Naive thymus-derived CD4-positive, alpha-beta T cell (primary cell): ENCODE measurements at regions not wholly inside any gene's neighbourhood (a gene's known extent, or its start where the extent isn't known, plus 50 kb on each side); places are given as distances from the start of the nearest gene placed in this dataset.

Experiments used
- ATAC-seq: fragments of 150-1000 bp; cut with Tn5 transposase; 2 replicates; pipeline ENCODE4 v1.10.0; 2021; ENCODE audit warnings: mild to moderate bottlenecking, moderate library complexity
- CTCF ChIA-PET: fragments of 350-600 bp; sonication (Branson Sonifier 250); formaldehyde crosslinking; loops from one replicate; lab custom pipeline; 2021; ENCODE audit warnings: antibody characterized with exemption; lab: Charles Lee
- POLR2A ChIA-PET: fragments of 350-600 bp; sonication (Branson Sonifier 250); formaldehyde crosslinking; loops from one replicate; lab custom pipeline; 2021; ENCODE audit warnings: antibody characterized with exemption, inconsistent platforms; lab: Charles Lee
- DNase-seq, 9 donors: peaks; one replicate each; pipeline versions ENCODE4 v3.0.0 to v3.0.0-alpha.2; 2020 to 2022; ENCODE audit warnings: mixed read lengths in 1 of 9
- H3K27ac ChIP-seq: one replicate; pipeline ENCODE4 v1.7.0; 2013; ENCODE audit warnings: mild to moderate bottlenecking, low read depth, low read length, moderate library complexity
- H3K27me3 ChIP-seq, 2 donors: one replicate each; pipeline ENCODE4 v1.7.0; 2013; ENCODE audit warnings: low read length in 2 of 2, mild to moderate bottlenecking in 2 of 2, moderate library complexity in 2 of 2; ENCODE audit not compliant: control insufficient read depth in 2 of 2, insufficient read depth in 2 of 2
- H3K36me3 ChIP-seq, 3 experiments: 1 replicate in 2 of 3; 2 replicates in 1 of 3; pipeline ENCODE4 v1.7.0; 2013; ENCODE audit warnings: low read length in 3 of 3, mild to moderate bottlenecking in 3 of 3, moderate library complexity in 1 of 3; ENCODE audit not compliant: insufficient read depth in 3 of 3, control insufficient read depth in 2 of 3
- H3K4me1 ChIP-seq, 2 donors: one replicate each; pipeline ENCODE4 v1.7.0; 2013; ENCODE audit warnings: low read length in 2 of 2, mild to moderate bottlenecking in 2 of 2, moderate library complexity in 1 of 2; ENCODE audit not compliant: control insufficient read depth in 2 of 2, insufficient read depth in 2 of 2
- H3K4me3 ChIP-seq: 2 replicates; pipeline ENCODE4 v1.7.0; 2013; ENCODE audit warnings: mild to moderate bottlenecking, low read length
- H3K9me3 ChIP-seq, 3 experiments: 1 replicate in 2 of 3; 2 replicates in 1 of 3; pipeline ENCODE4 v1.7.0; 2013; ENCODE audit warnings: low read length in 3 of 3; ENCODE audit not compliant: control insufficient read depth in 2 of 3
- H3K27ac Mint-ChIP-seq, 9 donors: one replicate each; pipeline ENCODE4 v1.8.0; 2020 to 2022; ENCODE audit warnings: mixed read lengths in 9 of 9, mild to moderate bottlenecking in 8 of 9, moderate library complexity in 5 of 9, inconsistent platforms in 2 of 9
- H3K27me3 Mint-ChIP-seq, 5 donors: one replicate each; pipeline ENCODE4 v1.8.0; 2021 to 2022; ENCODE audit warnings: mixed read lengths in 5 of 5, mild to moderate bottlenecking in 1 of 5
- H3K36me3 Mint-ChIP-seq, 5 donors: one replicate each; pipeline ENCODE4 v1.8.0; 2020 to 2022; ENCODE audit warnings: mixed read lengths in 5 of 5, mild to moderate bottlenecking in 3 of 5, inconsistent platforms in 1 of 5
- H3K4me1 Mint-ChIP-seq, 7 donors: one replicate each; pipeline ENCODE4 v1.8.0; 2020 to 2022; ENCODE audit warnings: mixed read lengths in 7 of 7, mild to moderate bottlenecking in 3 of 7, inconsistent platforms in 1 of 7
- H3K4me3 Mint-ChIP-seq, 10 donors: one replicate each; pipeline ENCODE4 v1.8.0; 2020 to 2022; ENCODE audit warnings: mild to moderate bottlenecking in 10 of 10, mixed read lengths in 10 of 10, moderate library complexity in 6 of 10, inconsistent platforms in 2 of 10
- H3K9me3 Mint-ChIP-seq, 11 donors: one replicate each; pipeline ENCODE4 v1.8.0; 2020 to 2022; ENCODE audit warnings: mixed read lengths in 11 of 11, mild to moderate bottlenecking in 4 of 11, inconsistent platforms in 1 of 11, moderate library complexity in 1 of 11
- intact Hi-C, 2 donors: fragments of 100-400 bp; cut with micrococcal nuclease; formaldehyde crosslinking; loops; one replicate each; pipeline ENCODE4 v1.15.1; 2023

GRCh38 chr14:43949400-43949799 is 557.7 kb downstream of the FSCB start:
- Mint-ChIP-seq H3K9me3 (peaks cover 0 to 13% (median 4%) of the 10 kb centered on the region in 11 donors), H3K4me1 (no peaks in the 10 kb centered on the region), H3K4me3 (no peak overlapping the region), H3K27me3 (no peaks in the 10 kb centered on the region), H3K27ac (no peak overlapping the region), H3K36me3 (no peaks in the 10 kb centered on the region)
- Histone ChIP-seq H3K27ac (no peak overlapping the region), H3K27me3 (no peaks in the 10 kb centered on the region), H3K4me1 (no peaks in the 10 kb centered on the region), H3K4me3 (no peak overlapping the region), H3K36me3 (no peaks in the 10 kb centered on the region), H3K9me3 (no peaks in the 10 kb centered on the region)
- POLR2A ChIA-PET = no interaction called here
- DNase-seq (no peak), ATAC-seq (no peak)
- CTCF ChIA-PET = no interaction called here
- intact Hi-C loops = no loop called here

GRCh38 chr14:43939836-43940235 is 567.2 kb downstream of the FSCB start:
- Mint-ChIP-seq H3K9me3 (peaks cover 0 to 14% (median 7%) of the 10 kb centered on the region in 11 donors), H3K4me1 (no peaks in the 10 kb centered on the region), H3K36me3 (no peaks in the 10 kb centered on the region), H3K27ac (no peak overlapping the region), H3K4me3 (no peak overlapping the region), H3K27me3 (no peaks in the 10 kb centered on the region)
- DNase-seq = no peak
- Histone ChIP-seq H3K4me1 (no peaks in the 10 kb centered on the region), H3K36me3 (no peaks in the 10 kb centered on the region), H3K27me3 (no peaks in the 10 kb centered on the region), H3K4me3 (no peak overlapping the region), H3K27ac (no peak overlapping the region), H3K9me3 (peaks cover 0 to 5% (median 0%) of the 10 kb centered on the region in 3 experiments)
- POLR2A ChIA-PET = no interaction called here
- intact Hi-C loops = no loop called here
- CTCF ChIA-PET = no interaction called here
- ATAC-seq = peak; percentile 12

- Mint-ChIP-seq H3K4me3 (no peak overlapping the region), H3K27me3 (no peaks in the 10 kb centered on the region), H3K36me3 (no peaks in the 10 kb centered on the region), H3K9me3 (peaks cover 0 to 15% (median 6%) of the 10 kb centered on the region in 11 donors), H3K4me1 (no peaks in the 10 kb centered on the region), H3K27ac (no peak overlapping the region)
- ChIA-PET POLR2A (no interaction called here), CTCF (no interaction called here)
- no peaks in the 10 kb centered on the region for H3K36me3 ChIP-seq
- H3K27me3 ChIP-seq = no peaks in the 10 kb centered on the region
- ATAC-seq (no peak), DNase-seq (no peak)
- H3K9me3 ChIP-seq = peaks cover 0 to 5% (median 0%) of the 10 kb centered on the region in 3 experiments
- no peak overlapping the region for H3K4me3 ChIP-seq
- no peak overlapping the region for H3K27ac ChIP-seq
- H3K4me1 ChIP-seq = no peaks in the 10 kb centered on the region
- intact Hi-C loops = no loop called here
Observed at GRCh38 chr14:43938588-43939281, 568.3 kb downstream of the FSCB start.

GRCh38 chr14:43937001-43937400 is 570.1 kb downstream of the FSCB start:
- H3K9me3 ChIP-seq = peaks cover 0 to 5% (median 0%) of the 10 kb centered on the region in 3 experiments
- peaks cover 0 to 19% (median 6%) of the 10 kb centered on the region in 11 donors for H3K9me3 Mint-ChIP-seq
- H3K27me3 ChIP-seq = no peaks in the 10 kb centered on the region
- no peak overlapping the region for H3K4me3 Mint-ChIP-seq
- no peaks in the 10 kb centered on the region for H3K36me3 Mint-ChIP-seq
- no peak for ATAC-seq
- H3K27ac Mint-ChIP-seq = no peak overlapping the region
- intact Hi-C loops = no loop called here
- H3K4me3 ChIP-seq = no peak overlapping the region
- POLR2A ChIA-PET = no interaction called here
- DNase-seq = no peak
- no peaks in the 10 kb centered on the region for H3K27me3 Mint-ChIP-seq
- CTCF ChIA-PET = no interaction called here
- no peak overlapping the region for H3K27ac ChIP-seq
- H3K4me1 ChIP-seq = no peaks in the 10 kb centered on the region
- H3K36me3 ChIP-seq = no peaks in the 10 kb centered on the region
- H3K4me1 Mint-ChIP-seq = no peaks in the 10 kb centered on the region

- Mint-ChIP-seq H3K27me3 (no peaks in the 10 kb centered on the region), H3K27ac (no peak overlapping the region), H3K9me3 (peaks cover 0 to 23% (median 10%) of the 10 kb centered on the region in 11 donors), H3K4me1 (no peaks in the 10 kb centered on the region), H3K36me3 (no peaks in the 10 kb centered on the region), H3K4me3 (no peak overlapping the region)
- Histone ChIP-seq H3K4me1 (no peaks in the 10 kb centered on the region), H3K27me3 (no peaks in the 10 kb centered on the region), H3K36me3 (no peaks in the 10 kb centered on the region), H3K4me3 (no peak overlapping the region), H3K9me3 (peaks cover 0 to under 1% (median 0%) of the 10 kb centered on the region in 3 experiments), H3K27ac (no peak overlapping the region)
- ChIA-PET CTCF (no interaction called here), POLR2A (no interaction called here)
- intact Hi-C loops = no loop called here
- no peak for DNase-seq
- ATAC-seq = no peak
Observed at GRCh38 chr14:43934102-43934501, 573.0 kb downstream of the FSCB start.

GRCh38 chr14:43914041-43914693 is 592.9 kb downstream of the FSCB start:
- H3K27ac ChIP-seq = no peak overlapping the region
- ATAC-seq (no peak), DNase-seq (no peak)
- Mint-ChIP-seq H3K27ac (no peak overlapping the region), H3K4me3 (no peak overlapping the region), H3K9me3 (peaks cover 0 to 16% (median 8%) of the 10 kb centered on the region in 11 donors), H3K27me3 (no peaks in the 10 kb centered on the region), H3K4me1 (no peaks in the 10 kb centered on the region), H3K36me3 (no peaks in the 10 kb centered on the region)
- H3K9me3 ChIP-seq = no peaks in the 10 kb centered on the region
- no peaks in the 10 kb centered on the region for H3K4me1 ChIP-seq
- POLR2A ChIA-PET = no interaction called here
- CTCF ChIA-PET = no interaction called here
- no peaks in the 10 kb centered on the region for H3K27me3 ChIP-seq
- H3K4me3 ChIP-seq = no peak overlapping the region
- no peaks in the 10 kb centered on the region for H3K36me3 ChIP-seq
- intact Hi-C loops = no loop called here

GRCh38 chr14:43903209-43903608 is 603.9 kb downstream of the FSCB start:
- no peak for DNase-seq
- no peaks in the 10 kb centered on the region for H3K27me3 ChIP-seq
- Mint-ChIP-seq H3K4me1 (no peaks in the 10 kb centered on the region), H3K27me3 (no peaks in the 10 kb centered on the region), H3K36me3 (no peaks in the 10 kb centered on the region), H3K4me3 (no peak overlapping the region), H3K9me3 (peaks cover 0 to 6% (median 2%) of the 10 kb centered on the region in 11 donors), H3K27ac (no peak overlapping the region)
- H3K9me3 ChIP-seq = no peaks in the 10 kb centered on the region
- no peak overlapping the region for H3K4me3 ChIP-seq
- ChIA-PET CTCF (no interaction called here), POLR2A (no interaction called here)
- intact Hi-C loops = no loop called here
- H3K36me3 ChIP-seq = no peaks in the 10 kb centered on the region
- H3K27ac ChIP-seq = no peak overlapping the region
- no peak for ATAC-seq
- no peaks in the 10 kb centered on the region for H3K4me1 ChIP-seq
